Osteocyte (in vitro differentiated cells): ENCODE measurements at regions not wholly inside any gene's neighbourhood (a gene's known extent, or its start where the extent isn't known, plus 50 kb on each side); places are given as distances from the start of the nearest gene placed in this dataset.

Experiments used
- DNase-seq: peaks from one replicate; pipeline ENCODE4 v3.0.0; 2021; ENCODE audit warnings: mixed read lengths; ENCODE audit not compliant: unreplicated experiment; ENCODE audit errors: extremely low spot score
- H3K27ac Mint-ChIP-seq: one replicate; pipeline ENCODE4 v1.8.0; 2021; ENCODE audit warnings: mild to moderate bottlenecking, mixed read lengths; ENCODE audit not compliant: unreplicated experiment
- H3K27me3 Mint-ChIP-seq: one replicate; pipeline ENCODE4 v1.8.0; 2021; ENCODE audit warnings: mixed read lengths; ENCODE audit not compliant: unreplicated experiment
- H3K36me3 Mint-ChIP-seq: one replicate; pipeline ENCODE4 v1.8.0; 2021; ENCODE audit warnings: mixed read lengths; ENCODE audit not compliant: unreplicated experiment
- H3K4me1 Mint-ChIP-seq: one replicate; pipeline ENCODE4 v1.8.0; 2021; ENCODE audit warnings: mixed read lengths; ENCODE audit not compliant: unreplicated experiment
- H3K4me3 Mint-ChIP-seq: one replicate; pipeline ENCODE4 v1.8.0; 2021; ENCODE audit warnings: mild to moderate bottlenecking, moderate library complexity, mixed read lengths; ENCODE audit not compliant: unreplicated experiment
- H3K9me3 Mint-ChIP-seq: one replicate; pipeline ENCODE4 v1.8.0; 2021; ENCODE audit warnings: mixed read lengths; ENCODE audit not compliant: unreplicated experiment
- TF ChIP-seq, protein P1 (sequence below): fragments of 200-600 bp; sonication (generic); IDR thresholded peaks from 2 replicates; pipeline ENCODE4 v1.5.0; 2021; ENCODE audit warnings: antibody characterized with exemption, mild to moderate bottlenecking, moderate library complexity

- TF ChIP-seq, protein P1, sequence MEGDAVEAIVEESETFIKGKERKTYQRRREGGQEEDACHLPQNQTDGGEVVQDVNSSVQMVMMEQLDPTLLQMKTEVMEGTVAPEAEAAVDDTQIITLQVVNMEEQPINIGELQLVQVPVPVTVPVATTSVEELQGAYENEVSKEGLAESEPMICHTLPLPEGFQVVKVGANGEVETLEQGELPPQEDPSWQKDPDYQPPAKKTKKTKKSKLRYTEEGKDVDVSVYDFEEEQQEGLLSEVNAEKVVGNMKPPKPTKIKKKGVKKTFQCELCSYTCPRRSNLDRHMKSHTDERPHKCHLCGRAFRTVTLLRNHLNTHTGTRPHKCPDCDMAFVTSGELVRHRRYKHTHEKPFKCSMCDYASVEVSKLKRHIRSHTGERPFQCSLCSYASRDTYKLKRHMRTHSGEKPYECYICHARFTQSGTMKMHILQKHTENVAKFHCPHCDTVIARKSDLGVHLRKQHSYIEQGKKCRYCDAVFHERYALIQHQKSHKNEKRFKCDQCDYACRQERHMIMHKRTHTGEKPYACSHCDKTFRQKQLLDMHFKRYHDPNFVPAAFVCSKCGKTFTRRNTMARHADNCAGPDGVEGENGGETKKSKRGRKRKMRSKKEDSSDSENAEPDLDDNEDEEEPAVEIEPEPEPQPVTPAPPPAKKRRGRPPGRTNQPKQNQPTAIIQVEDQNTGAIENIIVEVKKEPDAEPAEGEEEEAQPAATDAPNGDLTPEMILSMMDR, result no peak
- H3K9me3 Mint-ChIP-seq, result no peaks in the 10 kb centered on the region
- H3K27ac Mint-ChIP-seq, result no peak overlapping the region
- peaks cover 3% of the 10 kb centered on the region for H3K27me3 Mint-ChIP-seq
- H3K36me3 Mint-ChIP-seq, result no peaks in the 10 kb centered on the region
- no peak for DNase-seq
- H3K4me1 Mint-ChIP-seq, result no peaks in the 10 kb centered on the region
- no peak overlapping the region for H3K4me3 Mint-ChIP-seq
Observed at GRCh38 chr3:40660554-40660953, 135.8 kb downstream of the ZNF621 start.

DNA sequence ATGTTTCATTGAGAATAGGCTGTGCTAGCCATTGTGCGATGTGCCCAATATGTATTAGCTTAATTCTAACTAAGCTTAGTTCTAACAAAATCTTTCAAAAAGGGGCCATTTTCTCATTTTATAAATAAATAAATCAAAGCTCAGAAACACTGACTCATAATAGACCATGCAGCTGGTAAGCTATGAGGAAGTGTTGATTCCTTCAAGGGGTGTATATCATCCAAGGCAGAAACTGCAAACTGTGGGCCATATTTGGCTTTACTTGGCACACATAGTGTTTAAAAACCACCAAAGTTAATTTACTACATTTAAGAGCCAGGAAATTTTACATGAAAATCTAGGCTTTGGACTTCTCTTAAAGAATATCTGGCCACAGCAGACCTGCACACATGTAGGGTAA is 136.5 kb downstream of the ZNF621 start:
- Mint-ChIP-seq H3K4me3 (no peak overlapping the region), H3K27ac (no peak overlapping the region), H3K4me1 (no peaks in the 10 kb centered on the region), H3K27me3 (peaks cover 6% of the 10 kb centered on the region), H3K9me3 (no peaks in the 10 kb centered on the region), H3K36me3 (no peaks in the 10 kb centered on the region)
- DNase-seq, result no peak
- TF ChIP-seq, protein P1, result no peak

DNA sequence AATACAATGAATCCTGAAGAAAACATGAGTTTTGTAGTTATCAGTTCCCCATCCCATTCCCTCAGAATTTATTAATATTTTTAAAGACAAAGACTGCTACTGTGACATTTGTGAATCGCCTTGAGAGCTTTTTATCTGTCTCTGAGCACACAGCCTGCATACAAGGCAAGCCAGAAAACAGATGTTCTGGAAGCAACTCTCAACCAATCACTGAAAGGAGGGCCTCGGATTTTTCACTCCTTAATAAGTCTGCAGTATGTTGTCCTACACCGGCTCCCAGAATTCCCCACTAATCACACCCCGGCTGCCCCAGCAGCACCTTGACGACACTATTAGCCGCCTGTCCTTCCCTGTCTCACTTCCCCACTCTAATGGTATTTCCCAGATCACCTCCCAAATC is 138.5 kb downstream of the ZNF621 start:
- TF ChIP-seq, protein P1, result no peak
- peaks cover 6% of the 10 kb centered on the region for H3K27me3 Mint-ChIP-seq
- no peak for DNase-seq
- no peaks in the 10 kb centered on the region for H3K9me3 Mint-ChIP-seq
- H3K27ac Mint-ChIP-seq, result no peak overlapping the region
- H3K36me3 Mint-ChIP-seq, result no peaks in the 10 kb centered on the region
- H3K4me3 Mint-ChIP-seq, result no peak overlapping the region
- H3K4me1 Mint-ChIP-seq, result no peaks in the 10 kb centered on the region

DNA sequence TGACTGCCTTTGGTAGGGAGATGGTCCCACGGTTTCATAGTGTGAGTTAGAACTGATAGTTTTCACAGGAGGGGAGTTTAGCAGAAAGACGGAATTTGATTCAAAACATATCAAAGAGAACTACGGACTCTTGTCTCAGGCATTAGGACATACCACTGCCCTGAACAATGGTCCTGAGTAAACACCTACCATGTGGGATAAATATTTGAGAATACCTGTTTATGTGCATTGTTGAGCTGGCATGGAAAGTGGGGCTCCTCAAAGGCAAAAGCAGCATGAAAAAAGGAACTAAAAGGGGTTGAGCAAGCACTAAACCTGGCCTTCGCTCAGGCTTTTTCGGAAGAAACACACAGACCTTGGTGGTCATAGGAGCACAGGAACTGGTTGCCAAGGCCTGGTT is 144.4 kb downstream of the ZNF621 start:
- Mint-ChIP-seq H3K9me3 (peaks cover 4% of the 10 kb centered on the region), H3K36me3 (no peaks in the 10 kb centered on the region), H3K4me3 (no peak overlapping the region), H3K27ac (no peak overlapping the region), H3K27me3 (peaks cover 4% of the 10 kb centered on the region), H3K4me1 (no peaks in the 10 kb centered on the region)
- TF ChIP-seq, protein P1, result no peak
- DNase-seq, result no peak

DNA sequence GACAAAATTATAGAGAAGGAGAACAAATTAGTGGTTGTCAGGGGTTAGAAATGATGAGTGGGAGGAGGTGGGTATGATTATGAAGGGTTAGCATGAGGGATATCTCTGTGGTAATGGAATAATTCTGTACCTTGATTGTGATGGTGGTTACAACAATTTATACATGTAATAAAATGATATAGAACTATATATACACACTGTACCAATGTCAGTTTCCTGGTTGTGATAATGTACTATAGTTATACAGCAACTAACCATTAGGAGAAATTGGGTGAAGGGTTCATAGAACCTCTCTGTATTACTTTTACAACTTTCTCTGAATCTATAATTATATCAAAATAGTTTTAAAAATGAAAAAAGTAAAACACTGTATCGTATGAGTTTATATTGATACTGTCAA is 148.1 kb downstream of the ZNF621 start:
- H3K9me3 Mint-ChIP-seq, result peaks cover 10% of the 10 kb centered on the region
- H3K27me3 Mint-ChIP-seq, result peaks cover 5% of the 10 kb centered on the region
- H3K4me3 Mint-ChIP-seq, result no peak overlapping the region
- H3K4me1 Mint-ChIP-seq, result no peaks in the 10 kb centered on the region
- H3K27ac Mint-ChIP-seq, result no peak overlapping the region
- TF ChIP-seq, protein P1, result no peak
- no peaks in the 10 kb centered on the region for H3K36me3 Mint-ChIP-seq
- DNase-seq, result no peak
